ENCODE measurements at regions not wholly inside any gene's neighbourhood (a gene's known extent, or its start where the extent isn't known, plus 50 kb on each side); places are given as distances from the start of the nearest gene placed in this dataset.

- ChIA-PET POLR2A (no interaction called here), CTCF (no interaction called here)
- intact Hi-C loops (cut with micrococcal nuclease; ENCODE audit: unreplicated experiment) (no loop called here), in situ Hi-C loops (cut with HindIII; ENCODE audit: low pct_unique_long_range_greater_than_20kb, low sequenced_read_pairs) (no loop called here)
- Histone ChIP-seq H3K27ac (ENCODE audit: low read length) (peak overlapping the region; percentile 12; the same call in 1 of the 2 replicates), H3K4me3 (ENCODE audit: low read depth in 2 of 2, low read length in 2 of 2) (no peak overlapping the region), H3K9me3 (ENCODE audit: control insufficient read depth, insufficient read depth, low read depth, low read length) (no peaks in the 10 kb centered on the region; the same call in 1 of the 2 replicates), H3K27me3 (ENCODE audit: control insufficient read depth, insufficient read depth, low read length) (no peaks in the 10 kb centered on the region), H3K4me1 (ENCODE audit: control insufficient read depth, insufficient read depth, low read length) (peaks cover 7% of the 10 kb centered on the region; the same call in 1 of the 2 replicates), H3K36me3 (ENCODE audit: control insufficient read depth, insufficient read depth, low read length) (no peaks in the 10 kb centered on the region)
- no peak for TF ChIP-seq CTCF (IDR thresholded peaks at IDR 0.05)
- no peak for TF ChIP-seq SIN3A (IDR thresholded peaks at IDR 0.05; ENCODE audit: borderline replicate concordance, insufficient read depth, low read depth, low read length)
- no peak for TF ChIP-seq REST (IDR thresholded peaks at IDR 0.05; ENCODE audit: insufficient read depth in 1 of 2, low read depth in 2 of 2, low read length in 1 of 2)
- TF ChIP-seq POLR2AphosphoS5 (IDR thresholded peaks at IDR 0.05; ENCODE audit: low read depth, low read length): no peak
- no peak for TF ChIP-seq TCF7L2 (IDR thresholded peaks at IDR 0.05; ENCODE audit: low read depth, low read length)
- DNase-seq (ENCODE audit: low read depth, low spot score): no peak
- no peak for ATAC-seq
- BruUV-seq (replicated peaks): no TSS peak
Measured at GRCh38 chr3:30474371-30474770, 132.0 kb upstream of the TGFBR2 start.

- intact Hi-C loops (cut with micrococcal nuclease; ENCODE audit: unreplicated experiment): no loop called here
- TF ChIP-seq REST (IDR thresholded peaks at IDR 0.05; ENCODE audit: insufficient read depth in 1 of 2, low read depth in 2 of 2, low read length in 1 of 2): no peak
- no peak for TF ChIP-seq CTCF (IDR thresholded peaks at IDR 0.05)
- TF ChIP-seq TCF7L2 (IDR thresholded peaks at IDR 0.05; ENCODE audit: low read depth, low read length): no peak
- no peak for TF ChIP-seq POLR2AphosphoS5 (IDR thresholded peaks at IDR 0.05; ENCODE audit: low read depth, low read length)
- TF ChIP-seq SIN3A (IDR thresholded peaks at IDR 0.05; ENCODE audit: borderline replicate concordance, insufficient read depth, low read depth, low read length): no peak
- in situ Hi-C loops (cut with HindIII; ENCODE audit: low pct_unique_long_range_greater_than_20kb, low sequenced_read_pairs): no loop called here
- Histone ChIP-seq H3K27me3 (ENCODE audit: control insufficient read depth, insufficient read depth, low read length) (no peaks in the 10 kb centered on the region), H3K27ac (ENCODE audit: low read length) (peak overlapping the region; percentile 68; the same call in 1 of the 2 replicates), H3K4me1 (ENCODE audit: control insufficient read depth, insufficient read depth, low read length) (peaks cover 7% of the 10 kb centered on the region; the same call in 1 of the 2 replicates), H3K4me3 (ENCODE audit: low read depth in 2 of 2, low read length in 2 of 2) (no peak overlapping the region), H3K36me3 (ENCODE audit: control insufficient read depth, insufficient read depth, low read length) (no peaks in the 10 kb centered on the region), H3K9me3 (ENCODE audit: control insufficient read depth, insufficient read depth, low read depth, low read length) (no peaks in the 10 kb centered on the region)
- ChIA-PET CTCF (no interaction called here), POLR2A (no interaction called here)
- ATAC-seq: no peak
- DNase-seq (ENCODE audit: low read depth, low spot score): no peak
- BruUV-seq (replicated peaks): no TSS peak
Measured at GRCh38 chr3:30475038-30475808, 131.2 kb upstream of the TGFBR2 start.

Measured in Panc1 (cell line).